ENCODE measurements at regions not wholly inside any gene's neighbourhood (a gene's known extent, or its start where the extent isn't known, plus 50 kb on each side); places are given as distances from the start of the nearest gene placed in this dataset.

DNA sequence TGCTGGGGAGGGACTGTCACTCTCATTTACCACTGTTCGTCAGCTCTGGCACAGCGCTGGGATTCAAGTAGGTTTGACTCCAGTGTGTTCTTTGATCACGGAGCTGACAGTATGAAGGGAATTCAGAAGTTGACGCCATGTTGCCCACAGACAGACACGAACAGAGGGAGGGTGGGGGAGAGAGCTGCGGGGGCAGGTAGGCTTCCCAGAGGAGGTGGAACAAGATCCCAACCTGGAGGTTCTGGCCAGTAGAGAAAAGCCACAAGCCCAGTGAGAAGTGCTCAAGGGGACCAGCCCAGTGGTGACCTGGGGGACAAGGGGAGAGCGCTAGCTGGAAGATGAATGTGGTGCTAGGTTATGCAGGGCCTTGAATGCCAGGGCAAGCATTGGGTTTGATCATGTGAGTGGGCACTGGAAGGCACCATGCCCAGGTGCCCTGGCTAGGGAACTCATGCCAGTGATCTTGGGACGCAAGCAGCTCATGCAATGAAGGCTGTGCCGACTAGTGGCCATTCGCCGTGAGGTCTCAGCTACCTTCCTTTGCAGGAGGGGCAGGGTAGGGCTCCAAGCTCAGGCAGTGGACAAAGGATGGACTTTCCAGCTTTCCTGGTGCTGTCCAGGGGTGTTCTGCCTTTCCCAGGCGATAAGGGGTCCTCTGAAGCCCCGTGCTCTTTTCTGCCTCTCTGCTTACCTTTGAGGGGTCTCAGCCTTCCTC, 50.4 kb upstream of the APCDD1L start:
- TF ChIP-seq, protein P1, sequence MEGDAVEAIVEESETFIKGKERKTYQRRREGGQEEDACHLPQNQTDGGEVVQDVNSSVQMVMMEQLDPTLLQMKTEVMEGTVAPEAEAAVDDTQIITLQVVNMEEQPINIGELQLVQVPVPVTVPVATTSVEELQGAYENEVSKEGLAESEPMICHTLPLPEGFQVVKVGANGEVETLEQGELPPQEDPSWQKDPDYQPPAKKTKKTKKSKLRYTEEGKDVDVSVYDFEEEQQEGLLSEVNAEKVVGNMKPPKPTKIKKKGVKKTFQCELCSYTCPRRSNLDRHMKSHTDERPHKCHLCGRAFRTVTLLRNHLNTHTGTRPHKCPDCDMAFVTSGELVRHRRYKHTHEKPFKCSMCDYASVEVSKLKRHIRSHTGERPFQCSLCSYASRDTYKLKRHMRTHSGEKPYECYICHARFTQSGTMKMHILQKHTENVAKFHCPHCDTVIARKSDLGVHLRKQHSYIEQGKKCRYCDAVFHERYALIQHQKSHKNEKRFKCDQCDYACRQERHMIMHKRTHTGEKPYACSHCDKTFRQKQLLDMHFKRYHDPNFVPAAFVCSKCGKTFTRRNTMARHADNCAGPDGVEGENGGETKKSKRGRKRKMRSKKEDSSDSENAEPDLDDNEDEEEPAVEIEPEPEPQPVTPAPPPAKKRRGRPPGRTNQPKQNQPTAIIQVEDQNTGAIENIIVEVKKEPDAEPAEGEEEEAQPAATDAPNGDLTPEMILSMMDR (IDR thresholded peaks at IDR 0.05; ENCODE audit: low read depth, low read length) = no peak
- POLR2A ChIA-PET = interaction anchor here (0.6 kb wide), 1 partner anchor 53 kb away, joined by 3 read pairs; no protein-coding TSS in a partner anchor
- H3K9me3 ChIP-seq (ENCODE audit: control insufficient read depth, insufficient read depth, low read length) = peaks cover 2% of the 10 kb centered on the region; the same call in 1 of the 2 replicates
- no peak for DNase-seq (ENCODE audit: low read depth, low spot score)
- no peak overlapping the region for H3K27ac ChIP-seq (ENCODE audit: low read depth, low read length)
- H3K4me3 ChIP-seq (ENCODE audit: low read depth, low read length) = no peak overlapping the region
- CTCF ChIA-PET = no interaction called here
- H3K27me3 ChIP-seq (ENCODE audit: control insufficient read depth, insufficient read depth, low read length) = no peaks in the 10 kb centered on the region

Measured in AG04450 (cell line).